OCI-LY1 (cell line): ENCODE measurements at regions not wholly inside any gene's neighbourhood (a gene's known extent, or its start where the extent isn't known, plus 50 kb on each side); places are given as distances from the start of the nearest gene placed in this dataset.

Experiments
- EZH2 ChIP-seq: fragments of 200-600 bp; sonication (generic), shearing (Covaris generic); IDR thresholded peaks from 2 replicates; pipeline ENCODE4 v1.8.0; 2017; ENCODE audit warnings: borderline replicate concordance, mixed run types, mild to moderate bottlenecking, antibody characterized with exemption, low read length, moderate library complexity, mixed read lengths
- TF ChIP-seq, protein P1 (sequence below): fragments of 200-600 bp; sonication (generic), shearing (Covaris generic); IDR thresholded peaks from 2 replicates; pipeline ENCODE4 v1.5.1; 2017; ENCODE audit warnings: mild to moderate bottlenecking, antibody characterized with exemption, low read length, moderate library complexity, mixed read lengths

DNA sequence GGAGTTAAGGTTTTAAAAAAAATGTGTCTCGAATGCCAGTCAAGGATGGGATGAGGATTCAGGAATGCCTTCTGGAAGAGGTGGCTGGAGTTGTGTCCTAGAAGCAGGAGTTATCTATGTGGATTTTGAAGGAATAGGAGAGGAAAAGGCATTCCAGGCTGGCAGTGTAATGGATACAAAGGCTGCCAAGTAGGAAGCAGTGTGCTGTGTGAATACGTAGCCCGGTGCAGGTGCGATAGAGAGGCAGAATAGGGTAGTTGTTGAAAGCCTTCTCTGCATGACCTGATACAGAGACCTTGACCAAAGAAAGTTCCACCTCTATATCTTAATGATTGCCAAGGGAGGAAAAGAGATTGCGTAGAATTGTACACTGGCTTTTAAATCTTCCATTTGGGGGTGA is 128.1 kb upstream of the ITGB1 start:
- TF ChIP-seq, protein P1, sequence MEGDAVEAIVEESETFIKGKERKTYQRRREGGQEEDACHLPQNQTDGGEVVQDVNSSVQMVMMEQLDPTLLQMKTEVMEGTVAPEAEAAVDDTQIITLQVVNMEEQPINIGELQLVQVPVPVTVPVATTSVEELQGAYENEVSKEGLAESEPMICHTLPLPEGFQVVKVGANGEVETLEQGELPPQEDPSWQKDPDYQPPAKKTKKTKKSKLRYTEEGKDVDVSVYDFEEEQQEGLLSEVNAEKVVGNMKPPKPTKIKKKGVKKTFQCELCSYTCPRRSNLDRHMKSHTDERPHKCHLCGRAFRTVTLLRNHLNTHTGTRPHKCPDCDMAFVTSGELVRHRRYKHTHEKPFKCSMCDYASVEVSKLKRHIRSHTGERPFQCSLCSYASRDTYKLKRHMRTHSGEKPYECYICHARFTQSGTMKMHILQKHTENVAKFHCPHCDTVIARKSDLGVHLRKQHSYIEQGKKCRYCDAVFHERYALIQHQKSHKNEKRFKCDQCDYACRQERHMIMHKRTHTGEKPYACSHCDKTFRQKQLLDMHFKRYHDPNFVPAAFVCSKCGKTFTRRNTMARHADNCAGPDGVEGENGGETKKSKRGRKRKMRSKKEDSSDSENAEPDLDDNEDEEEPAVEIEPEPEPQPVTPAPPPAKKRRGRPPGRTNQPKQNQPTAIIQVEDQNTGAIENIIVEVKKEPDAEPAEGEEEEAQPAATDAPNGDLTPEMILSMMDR: no peak
- TF ChIP-seq EZH2: no peak
